HG03103 (cell line): ENCODE measurements at regions not wholly inside any gene's neighbourhood (a gene's known extent, or its start where the extent isn't known, plus 50 kb on each side); places are given as distances from the start of the nearest gene placed in this dataset.

ENCODE experiments used
- ATAC-seq: cut with Tn5 transposase; IDR thresholded peaks from one replicate; pipeline ENCODE4 v1.9.1; 2021; ENCODE audit warnings: low read depth; ENCODE audit not compliant: unreplicated experiment

GRCh38 chr19:28235606-28236125, 977.3 kb downstream of the UQCRFS1 start:
- ATAC-seq = no peak

GRCh38 chr19:28234637-28235036, 978.3 kb downstream of the UQCRFS1 start:
- no peak for ATAC-seq

GRCh38 chr19:28228854-28229253, 984.1 kb downstream of the UQCRFS1 start:
- ATAC-seq = no peak

GRCh38 chr19:28224441-28224840, 988.5 kb downstream of the UQCRFS1 start:
- ATAC-seq = no peak

DNA sequence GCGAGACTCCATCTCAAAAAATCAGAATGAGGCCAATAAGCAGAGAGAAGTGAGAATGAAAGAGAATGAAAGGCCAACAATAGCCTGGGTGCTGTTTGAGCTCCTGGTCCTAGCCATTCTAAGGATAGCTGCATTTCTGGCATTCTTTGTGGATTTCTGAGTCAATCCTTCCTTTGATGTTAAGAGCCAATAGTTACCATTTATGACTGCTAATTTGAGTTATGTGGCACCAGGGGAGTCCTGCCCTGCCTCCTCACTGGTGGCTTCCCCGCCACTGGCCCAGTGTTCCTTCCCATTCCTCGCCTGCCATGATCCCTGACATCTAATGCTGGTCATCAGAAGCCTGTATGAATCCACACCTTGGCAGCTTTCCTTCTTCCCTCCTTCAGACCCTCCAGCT, 991.2 kb downstream of the UQCRFS1 start:
- ATAC-seq = no peak

GRCh38 chr19:28218728-28219127, 994.2 kb downstream of the UQCRFS1 start:
- ATAC-seq = no peak

- no peak for ATAC-seq
These were observed 995.9 kb downstream of the UQCRFS1 start for GRCh38 chr19:28217022-28217421.

DNA sequence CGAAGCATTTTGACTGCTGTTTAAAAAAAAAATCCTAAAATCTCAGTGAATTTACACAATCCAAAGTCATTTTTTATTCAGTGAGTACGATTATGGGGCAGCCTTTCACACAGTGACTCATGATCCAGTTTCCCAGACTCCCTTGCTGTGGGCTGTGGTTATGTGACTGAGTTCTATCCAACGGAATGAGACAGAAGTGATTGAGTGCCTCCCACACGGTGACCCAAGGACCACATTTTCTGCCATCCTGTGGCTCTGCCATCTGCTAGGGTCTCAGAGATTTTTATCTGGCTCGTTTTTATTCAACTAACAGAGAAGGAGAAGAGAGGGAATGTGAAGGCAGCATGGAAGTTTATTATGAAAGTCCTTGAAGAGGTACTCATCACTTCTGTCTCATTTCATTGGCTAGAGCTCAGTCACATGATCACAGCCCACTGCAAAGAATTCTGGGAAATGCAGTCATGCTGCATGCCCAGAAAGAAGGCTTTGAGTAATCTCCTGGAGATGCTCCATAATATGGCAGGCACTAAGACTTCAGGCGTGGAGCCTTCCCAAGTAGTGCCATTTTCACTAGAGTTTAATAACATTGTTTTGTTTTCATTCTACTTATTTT, 999.4 kb downstream of the UQCRFS1 start:
- ATAC-seq = no peak

- ATAC-seq = no peak
These were observed 1002.1 kb downstream of the UQCRFS1 start for GRCh38 chr19:28210886-28211285.

GRCh38 chr19:28208745-28209144, 1004.2 kb downstream of the UQCRFS1 start:
- ATAC-seq = no peak

DNA sequence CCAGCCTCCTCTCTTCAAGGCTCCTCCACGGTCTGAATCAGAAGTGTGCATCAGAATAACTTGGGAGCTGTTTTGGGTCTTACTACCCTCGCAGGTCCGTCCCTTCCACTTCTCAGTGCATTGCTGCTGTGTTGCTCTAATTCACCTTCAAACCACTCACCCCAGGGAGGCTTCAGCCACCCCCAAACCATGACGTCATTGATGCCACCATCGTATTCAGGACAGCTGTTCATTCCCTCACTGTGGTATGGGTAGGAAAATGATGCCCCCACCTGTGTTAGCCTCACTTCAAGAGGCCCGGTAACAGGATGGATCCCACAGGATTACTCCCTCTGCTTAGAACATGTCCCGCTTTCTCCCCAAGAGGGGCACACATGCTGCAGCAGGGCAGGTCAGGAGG, 1005.7 kb downstream of the UQCRFS1 start:
- ATAC-seq = no peak

- ATAC-seq = no peak
These were observed 1011.4 kb downstream of the UQCRFS1 start for GRCh38 chr19:28201462-28201943.

DNA sequence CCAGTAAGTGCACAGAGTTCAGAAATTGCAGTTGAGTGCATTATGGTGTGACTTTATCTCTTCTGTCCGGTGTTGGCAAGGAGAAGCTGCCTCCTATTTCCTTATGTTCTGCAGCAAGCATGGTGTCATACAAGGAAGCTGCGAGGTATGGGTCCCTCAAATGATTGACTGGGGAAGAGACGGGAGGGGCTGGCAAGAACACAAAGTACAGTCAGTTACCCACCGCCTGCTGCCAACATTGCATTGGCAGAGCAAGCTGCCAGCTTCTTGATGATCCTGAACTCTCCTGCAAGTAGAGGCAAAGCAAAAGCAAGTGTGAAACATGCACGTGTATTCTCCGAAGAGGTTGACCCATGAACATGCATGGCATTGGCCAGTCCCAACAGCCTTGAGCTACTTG, 1013.6 kb downstream of the UQCRFS1 start:
- ATAC-seq = no peak

DNA sequence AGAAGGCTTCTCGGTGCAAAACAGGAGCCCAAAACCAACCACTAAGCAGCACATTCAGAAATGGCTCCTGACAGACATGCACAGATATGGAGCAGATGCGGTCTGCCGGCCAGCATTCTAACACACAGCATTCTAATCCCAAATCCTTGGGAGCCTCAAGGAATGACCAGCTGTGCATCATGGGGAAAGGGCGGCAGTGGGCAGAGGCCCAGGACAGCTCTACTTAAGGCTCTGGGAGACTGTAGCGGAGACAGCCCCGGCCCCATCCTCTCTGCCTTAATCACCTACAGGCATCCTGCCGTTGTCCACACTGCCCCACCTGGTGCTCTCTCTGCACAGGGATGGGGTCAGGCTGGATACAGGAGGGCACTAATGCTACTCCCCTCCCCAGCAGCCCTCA, 1016.0 kb downstream of the UQCRFS1 start:
- ATAC-seq = no peak

DNA sequence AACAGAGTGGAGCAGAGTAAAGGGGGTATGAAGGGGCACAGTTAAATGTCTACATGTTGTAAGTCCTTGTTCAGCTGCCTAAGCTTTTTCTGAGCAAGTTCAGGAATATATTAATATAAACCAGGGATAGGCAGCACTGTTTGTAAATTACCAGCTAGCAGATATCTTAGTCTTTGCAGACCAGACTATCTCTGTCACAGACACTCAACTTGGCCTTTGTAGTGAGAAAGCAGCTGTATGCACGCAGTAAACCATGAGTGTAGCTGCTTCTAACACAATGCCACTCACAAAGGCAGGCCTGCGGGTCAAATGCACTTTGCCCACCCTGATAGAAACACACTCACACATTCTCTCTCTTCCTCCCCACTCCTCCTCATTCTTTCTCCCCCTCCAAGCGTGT, 1016.9 kb downstream of the UQCRFS1 start:
- no peak for ATAC-seq

DNA sequence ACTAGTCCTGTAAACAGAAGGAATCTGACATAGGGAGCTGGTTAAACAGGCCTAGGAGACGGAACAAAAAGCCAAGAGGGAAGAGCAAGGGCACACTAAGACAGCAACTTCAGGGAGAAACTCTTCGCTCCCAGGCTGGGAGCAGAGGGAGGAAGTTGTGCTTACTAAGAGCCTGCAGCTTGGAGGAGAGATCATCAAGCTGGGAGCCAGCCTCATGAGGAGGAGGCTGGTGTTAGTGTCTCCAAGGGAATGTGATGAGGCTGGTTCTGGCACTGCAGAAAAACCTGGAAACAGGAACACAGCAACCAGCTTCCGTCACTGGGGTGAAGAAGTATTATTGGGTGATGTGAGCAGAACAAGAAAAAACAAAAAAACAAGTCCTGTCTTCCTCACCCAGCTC, 1027.3 kb downstream of the UQCRFS1 start:
- no peak for ATAC-seq

GRCh38 chr19:28184997-28185396, 1028.0 kb downstream of the UQCRFS1 start:
- no peak for ATAC-seq

- ATAC-seq = no peak
These were observed 1036.8 kb downstream of the UQCRFS1 start for GRCh38 chr19:28176193-28176592.

GRCh38 chr19:28171983-28172382, 1041.0 kb downstream of the UQCRFS1 start:
- no peak for ATAC-seq

DNA sequence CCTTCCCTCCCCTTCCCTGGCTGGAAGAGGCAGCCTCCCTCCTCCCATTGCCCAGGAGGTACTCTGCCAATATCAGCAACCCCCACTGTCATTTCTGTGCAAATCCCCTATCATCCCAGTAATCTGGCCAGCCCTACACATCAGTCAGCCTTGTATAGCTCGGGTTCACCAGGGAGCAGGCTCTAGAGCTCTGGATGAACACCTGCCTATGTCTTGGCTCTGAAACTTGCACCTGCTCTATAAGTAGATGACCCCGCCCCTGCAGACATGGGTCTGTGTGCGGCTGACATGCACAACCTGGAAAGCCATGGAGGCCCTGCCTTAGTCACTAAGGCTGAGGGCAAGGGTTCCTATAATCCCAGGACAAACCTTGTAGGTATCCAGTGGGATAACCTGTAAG, 1042.9 kb downstream of the UQCRFS1 start:
- ATAC-seq = no peak

GRCh38 chr19:28169168-28169887, 1043.6 kb downstream of the UQCRFS1 start:
- no peak for ATAC-seq

DNA sequence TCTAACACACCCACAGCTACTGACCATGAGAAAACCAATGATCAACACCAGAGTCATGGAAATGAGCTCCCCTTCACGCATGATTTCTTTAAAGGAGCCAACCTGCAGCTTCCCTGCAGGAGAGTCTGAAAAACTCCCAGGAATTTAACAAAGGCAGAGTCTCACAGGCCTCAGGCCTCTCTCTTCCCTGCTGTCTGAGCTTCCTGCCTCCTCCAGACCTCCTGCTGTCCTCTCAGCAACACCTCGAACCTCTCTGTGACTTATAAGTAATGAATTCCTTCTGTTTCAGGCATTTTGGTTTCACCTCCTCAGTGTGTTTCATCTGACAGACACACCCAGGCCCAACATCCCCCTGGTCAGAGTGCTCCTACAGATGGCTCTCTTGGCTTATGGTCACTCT, 1044.4 kb downstream of the UQCRFS1 start:
- no peak for ATAC-seq
